ENCODE measurements at regions not wholly inside any gene's neighbourhood (a gene's known extent, or its start where the extent isn't known, plus 50 kb on each side); places are given as distances from the start of the nearest gene placed in this dataset.

DNA sequence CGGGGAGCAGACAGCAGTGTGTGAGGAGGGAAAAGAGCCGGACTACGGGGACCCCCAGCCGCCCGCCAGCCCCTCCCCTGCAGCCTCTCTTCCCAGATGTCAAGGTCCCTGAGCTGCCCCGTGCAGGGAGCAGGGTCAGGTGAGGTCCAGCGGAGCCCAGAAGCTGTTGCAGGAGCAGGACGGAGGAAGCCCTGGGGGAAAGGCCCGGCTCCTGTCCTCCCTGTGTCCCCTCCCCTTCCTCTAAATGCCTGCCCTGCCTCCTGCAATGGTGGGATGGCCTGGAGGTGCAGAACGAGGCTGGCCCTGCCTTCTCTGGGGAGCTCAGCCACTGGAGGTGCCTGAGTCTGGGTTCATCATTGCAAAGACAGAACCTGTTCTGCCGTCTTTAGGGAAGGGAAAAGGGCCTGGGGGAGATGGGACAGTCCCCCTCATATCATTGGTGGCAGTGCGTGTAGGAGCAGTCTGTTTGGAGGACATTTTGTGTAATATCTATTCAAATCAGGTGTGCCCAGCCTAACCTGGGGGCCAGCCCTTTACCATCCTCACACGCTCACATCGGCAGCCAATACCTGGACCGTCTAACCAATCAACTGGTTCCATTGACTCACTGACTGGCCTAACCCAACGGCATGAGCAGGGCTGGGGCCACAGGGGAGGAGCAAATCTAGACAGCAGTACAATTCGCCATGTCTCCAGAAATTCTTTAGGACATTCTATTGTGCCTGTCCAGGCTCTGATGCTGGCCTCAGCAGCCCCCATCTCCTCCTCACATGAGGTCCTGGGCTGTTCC lies 364.1 kb upstream of the SFSWAP start:
- no peak for DNase-seq

DNA sequence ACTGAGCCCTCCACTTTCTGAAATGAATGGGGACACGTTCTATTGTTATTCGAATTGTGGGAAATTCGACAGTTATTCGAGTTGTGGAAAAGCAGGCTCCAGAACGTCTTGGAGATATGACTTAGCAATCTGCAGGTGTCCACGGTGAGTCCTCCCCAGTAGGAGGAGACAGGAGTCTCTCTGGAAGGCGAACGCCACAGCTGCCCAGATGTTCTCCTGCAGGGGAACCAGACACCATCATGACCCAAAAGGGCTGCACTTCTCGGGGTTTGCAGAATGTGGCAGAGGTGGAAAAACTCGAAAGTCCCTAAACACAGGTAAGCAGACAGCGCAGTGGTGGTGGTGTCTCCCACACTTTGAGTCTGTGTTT lies 363.6 kb upstream of the SFSWAP start:
- no peak for DNase-seq

DNA sequence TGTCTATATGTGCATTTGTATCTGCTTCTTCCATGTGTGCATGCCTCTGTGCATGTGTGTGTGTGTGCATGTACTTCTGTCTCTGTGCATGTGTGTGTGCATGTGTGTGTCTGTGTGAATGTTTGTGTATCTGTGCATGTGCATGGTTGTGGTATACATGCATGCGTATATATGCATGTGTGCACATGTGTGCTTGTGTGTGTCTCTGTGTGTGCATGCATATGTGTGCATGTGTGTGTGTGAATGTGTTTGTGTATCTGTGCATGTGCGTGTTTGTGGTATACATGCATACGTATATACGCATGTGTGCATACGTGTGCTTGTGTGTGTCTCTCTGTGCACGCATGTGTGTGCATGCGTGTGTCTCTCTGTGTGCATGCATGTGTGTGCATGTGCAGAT lies 363.2 kb upstream of the SFSWAP start:
- DNase-seq, result no peak

DNA sequence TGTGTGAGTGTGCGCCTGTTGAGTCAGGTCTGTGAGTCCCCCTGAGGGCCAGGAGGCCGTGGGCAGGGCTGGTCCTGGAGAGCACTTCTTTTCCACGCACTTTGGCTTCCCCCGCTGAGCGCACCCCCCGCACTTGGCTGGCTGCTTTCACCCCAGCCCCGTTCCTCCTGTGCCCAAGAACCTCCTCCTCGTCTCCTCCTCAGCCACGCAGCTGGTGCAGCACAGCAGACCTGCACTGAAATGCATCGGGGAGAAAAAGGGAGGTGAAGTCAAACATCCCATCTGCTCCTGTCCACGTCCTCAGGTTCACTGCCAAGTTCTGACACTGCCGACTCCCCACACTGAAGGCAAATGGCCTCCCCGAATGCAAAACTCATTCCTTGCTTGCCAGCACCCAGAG lies 362.7 kb upstream of the SFSWAP start:
- no peak for DNase-seq

DNA sequence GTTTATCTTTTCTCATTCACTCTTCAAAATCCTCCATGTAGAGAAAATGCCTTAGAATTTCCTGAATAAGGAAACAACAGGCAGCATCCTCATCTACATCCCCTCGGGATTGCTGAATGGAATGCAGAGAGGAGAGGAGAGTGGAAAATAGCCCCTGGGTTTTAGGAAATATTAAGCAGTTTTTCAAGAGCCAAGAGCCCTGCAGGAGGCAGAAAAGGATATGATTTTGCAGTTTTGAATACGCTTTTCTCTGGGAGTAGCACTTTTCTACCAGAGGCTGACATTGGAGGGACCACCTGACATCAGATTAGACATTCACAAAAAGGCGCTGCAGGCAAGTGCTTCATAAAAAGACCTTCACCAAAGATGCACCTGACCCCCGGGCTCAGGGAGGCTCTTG lies 362.2 kb upstream of the SFSWAP start:
- no peak for DNase-seq

DNA sequence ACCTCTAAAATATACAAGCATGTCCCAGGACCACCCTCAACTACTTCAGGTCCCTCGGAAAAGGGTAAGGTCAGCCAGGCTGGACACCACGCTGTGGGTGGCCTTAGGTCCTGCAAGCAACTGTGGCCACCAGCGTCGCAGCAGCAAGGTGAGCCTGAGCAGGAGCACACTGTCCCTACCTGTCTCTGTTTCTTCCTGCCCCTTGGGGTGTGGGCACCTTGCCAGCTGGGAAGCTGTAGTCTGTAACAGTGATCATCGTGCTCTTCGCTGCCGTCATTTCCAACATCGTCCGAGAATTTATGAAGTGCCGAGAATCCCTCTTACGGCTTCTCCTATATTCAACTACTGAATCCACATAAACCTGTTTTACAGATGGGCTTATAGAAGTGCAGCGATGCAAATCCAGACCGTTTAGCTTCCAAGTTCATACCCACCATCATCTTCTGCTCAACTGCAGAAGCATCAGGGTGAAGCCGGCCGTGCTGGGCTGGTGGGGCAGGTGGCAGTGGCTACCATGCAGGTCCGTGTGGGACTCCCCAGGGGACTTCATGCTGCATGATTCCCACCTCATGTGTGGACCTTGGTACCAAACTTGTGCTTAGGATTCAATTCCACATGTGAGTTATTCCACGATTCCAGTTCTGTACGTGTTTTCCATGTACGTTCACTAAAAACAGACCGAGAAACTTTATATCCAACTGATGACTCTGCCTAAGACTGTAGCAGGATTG lies 361.3 kb upstream of the SFSWAP start:
- DNase-seq, result no peak

DNA sequence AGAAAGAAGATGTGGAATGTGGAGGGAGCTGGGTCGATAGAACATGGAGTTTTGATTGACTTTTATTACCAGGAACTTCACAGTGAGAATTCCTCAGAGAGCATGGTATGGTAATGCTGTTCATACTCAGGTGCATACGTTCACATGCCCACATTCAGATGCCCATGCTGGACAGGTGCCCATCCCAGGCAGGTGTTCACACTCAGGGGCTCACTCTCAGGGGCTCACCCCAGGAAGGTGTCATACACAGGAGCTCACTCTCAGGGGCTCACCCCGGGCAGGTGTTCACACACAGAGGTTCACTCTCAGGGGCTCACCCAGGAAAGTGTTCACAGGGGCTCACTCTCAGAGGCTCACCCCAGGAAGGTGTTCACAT lies 360.0 kb upstream of the SFSWAP start:
- no peak for DNase-seq

DNA sequence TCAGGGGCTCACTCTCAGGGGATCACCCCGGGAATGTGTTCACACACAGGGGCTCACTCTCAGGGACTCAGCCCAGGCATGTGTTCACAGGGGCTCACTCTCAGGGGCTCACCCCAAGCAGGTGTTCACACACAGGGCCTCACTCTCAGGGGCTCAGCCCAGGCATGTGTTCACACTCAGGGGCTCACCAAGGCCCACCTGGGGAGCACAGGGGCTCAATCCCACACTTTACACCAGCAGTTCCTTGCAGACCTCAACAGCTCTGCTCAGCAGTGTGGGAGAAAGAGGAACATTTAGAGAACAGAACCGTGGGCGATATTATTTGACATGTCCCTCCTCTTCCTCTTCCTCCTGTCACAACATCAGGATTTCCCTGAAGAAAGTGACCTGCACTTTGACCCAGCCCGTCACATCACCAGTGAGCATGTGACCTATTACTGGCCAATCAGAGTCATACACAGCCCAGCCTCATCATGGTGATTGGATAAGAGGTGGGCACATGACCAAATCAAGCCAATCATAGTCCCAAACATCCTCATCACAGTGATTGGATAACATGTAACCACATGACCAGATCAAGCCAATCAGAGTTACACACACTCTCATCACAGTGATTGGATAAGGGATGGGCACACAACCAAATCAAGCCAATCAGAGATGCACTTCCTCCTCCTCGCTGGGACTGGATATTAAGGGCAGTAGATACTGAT lies 359.4 kb upstream of the SFSWAP start:
- no peak for DNase-seq

DNA sequence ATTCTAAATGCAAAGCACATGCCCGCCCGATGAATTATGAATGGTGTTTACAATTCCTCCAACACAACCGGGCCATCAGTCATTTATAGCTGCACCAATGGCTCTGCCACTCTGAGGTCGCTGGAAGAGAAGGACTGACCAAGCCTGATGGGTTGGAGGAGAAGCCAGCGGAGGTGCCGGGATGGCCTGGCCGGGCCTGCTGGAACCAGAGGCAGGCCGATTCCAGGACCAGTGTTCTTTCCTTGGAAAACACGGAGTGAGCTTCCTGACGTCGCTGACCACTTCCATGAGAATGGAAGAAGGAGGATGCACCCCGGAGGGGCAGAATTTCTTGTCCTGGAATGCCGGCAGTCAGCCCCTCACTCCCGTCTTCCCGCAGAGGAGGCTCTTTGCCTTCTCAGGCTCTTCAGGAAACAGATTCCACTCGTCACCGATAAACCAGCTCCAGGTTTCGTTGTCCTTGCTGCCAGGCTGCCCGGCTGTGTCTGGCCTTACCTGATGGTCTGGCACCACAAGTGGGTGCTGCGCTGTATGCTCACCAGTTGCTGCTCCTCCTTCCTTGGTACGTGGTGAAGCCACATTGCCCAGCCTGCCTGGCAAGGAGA lies 358.5 kb upstream of the SFSWAP start:
- DNase-seq, result no peak

DNA sequence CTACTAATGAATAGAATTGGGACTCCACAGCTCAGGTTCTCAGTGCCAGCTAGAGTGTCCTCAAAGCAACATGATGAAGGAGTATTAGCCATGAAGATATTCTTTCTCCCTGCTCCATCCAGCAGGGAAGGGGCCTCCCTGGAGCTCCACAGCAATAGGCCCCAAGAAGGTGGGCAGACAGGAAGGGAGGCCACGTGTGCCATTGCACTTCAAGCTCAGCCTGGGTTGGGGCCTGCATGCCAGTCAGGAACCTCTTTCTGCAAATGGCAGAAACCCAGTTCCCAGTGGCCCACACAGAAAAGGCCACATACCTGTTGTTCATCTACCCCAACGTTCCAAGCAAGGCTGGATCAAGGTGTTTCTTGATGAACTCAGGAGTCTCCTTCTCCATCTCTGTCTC lies 357.5 kb upstream of the SFSWAP start:
- no peak for DNase-seq

DNA sequence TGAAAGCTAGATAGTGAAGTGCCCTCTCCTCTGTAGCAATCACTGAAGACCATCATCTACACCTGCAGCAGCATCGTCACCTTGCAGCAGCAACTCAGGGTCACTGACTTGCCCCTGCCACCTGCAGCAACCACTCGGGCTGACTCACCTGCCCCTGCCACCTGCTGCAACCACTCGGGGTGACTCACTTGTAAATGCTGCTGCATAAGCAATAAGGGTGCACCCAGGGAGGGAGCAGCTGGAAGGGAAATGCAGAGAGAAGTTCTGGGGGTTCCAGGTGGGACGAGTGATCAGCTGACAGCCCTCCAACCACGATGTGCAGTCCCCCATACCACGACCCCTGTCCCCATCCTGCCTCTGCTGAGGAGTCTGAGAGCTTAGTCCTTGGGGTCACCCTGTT lies 357.1 kb upstream of the SFSWAP start:
- no peak for DNase-seq

DNA sequence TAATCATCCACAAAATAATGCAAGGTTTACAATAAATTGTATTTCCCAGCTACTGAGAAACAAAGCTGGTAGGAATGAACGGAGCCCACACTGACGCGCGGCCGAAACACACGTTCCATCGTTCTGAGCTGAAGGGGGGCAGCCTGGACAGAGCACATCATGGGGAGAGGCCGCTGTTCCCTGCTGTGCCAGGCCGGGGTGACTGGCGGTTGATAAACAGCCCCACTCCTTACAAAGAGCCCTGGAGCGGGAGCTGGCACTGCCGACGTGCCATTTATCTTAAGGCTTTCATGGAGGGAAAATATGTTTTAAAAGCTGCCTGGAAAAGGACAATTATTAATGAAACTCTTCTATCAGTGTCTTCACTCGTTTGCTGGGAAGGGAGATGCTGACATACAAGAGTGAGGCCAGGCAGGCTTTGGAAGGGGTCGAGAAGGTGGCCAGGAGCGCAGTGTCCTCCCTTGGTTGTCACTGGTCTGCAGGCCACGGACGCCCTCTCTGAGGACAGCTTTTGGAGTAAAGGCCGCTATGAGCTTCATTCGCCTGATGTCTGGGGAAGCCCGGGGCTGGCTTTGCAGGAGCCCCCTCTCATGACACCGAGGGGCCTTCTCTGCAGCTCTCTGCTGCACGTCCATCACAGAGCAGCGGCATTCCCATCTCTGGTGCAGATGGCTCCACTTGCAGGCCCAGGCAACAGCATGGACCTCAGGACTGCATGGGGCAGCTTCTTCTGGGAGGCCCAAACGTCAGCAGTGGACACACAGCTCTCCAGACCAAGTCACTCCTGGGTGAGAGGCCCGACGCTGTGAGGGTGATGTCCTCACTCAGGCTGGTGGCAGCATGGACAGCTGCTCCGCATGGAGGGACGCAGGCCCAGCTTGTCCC lies 355.3 kb upstream of the SFSWAP start:
- no peak for DNase-seq

DNA sequence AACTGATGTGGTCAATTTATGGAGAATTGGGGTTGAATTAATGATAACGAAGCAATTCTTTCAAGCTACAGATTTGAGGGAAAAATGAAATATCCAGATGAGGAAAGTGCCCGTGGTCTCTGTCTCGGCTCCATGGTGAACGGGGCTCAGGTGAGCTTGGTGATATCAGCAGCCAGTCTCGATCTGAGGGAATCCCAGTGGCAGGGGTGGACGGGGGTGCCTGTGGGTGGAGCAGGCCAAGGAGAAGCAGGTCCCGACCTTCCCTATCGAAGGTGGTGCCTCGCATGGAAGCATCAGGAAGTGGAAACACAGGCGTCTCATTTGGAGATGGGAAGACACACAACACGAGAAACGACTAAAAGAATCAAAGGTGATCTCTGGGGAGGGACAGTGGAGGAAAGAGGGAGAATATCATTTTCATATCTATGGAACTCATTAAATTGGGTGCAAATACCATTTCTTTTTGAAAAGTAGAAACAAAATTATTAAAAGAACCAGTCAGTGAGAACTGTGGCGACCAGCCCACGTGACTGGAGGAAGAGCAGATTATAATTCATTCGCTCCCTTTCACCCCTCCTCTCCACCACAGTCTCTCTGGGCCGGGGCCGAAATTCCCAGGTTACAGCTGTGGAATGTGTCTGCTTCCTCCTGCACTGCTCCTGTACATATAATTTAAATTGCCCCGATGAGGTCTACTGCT lies 354.3 kb upstream of the SFSWAP start:
- DNase-seq, result no peak

DNA sequence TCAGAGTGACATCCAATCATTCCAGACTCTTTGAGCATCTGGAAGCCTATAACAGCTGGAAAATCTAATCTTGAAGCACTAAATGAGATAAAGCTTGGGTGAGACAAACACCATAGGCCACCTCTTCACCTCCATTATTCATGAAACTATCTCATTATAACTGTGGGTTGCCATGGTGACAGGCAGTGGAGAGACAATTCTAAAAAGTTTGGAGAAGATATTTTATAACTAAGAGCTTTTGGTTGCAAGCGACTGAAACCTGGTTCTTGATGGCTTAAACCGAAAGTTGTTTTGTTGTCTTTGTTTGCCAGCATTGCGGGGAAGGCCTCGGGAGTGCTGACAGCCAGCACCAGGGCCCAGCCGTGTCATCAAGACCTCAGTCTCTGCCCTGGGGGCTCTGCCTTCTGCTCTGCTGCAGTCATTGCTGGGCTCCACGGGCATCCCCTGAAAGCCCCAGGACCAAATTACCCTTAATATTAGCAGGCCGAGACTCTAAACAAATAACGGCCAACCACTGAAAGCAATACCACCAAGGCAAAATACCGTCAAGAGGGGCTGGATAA lies 353.6 kb upstream of the SFSWAP start:
- DNase-seq, result no peak

DNA sequence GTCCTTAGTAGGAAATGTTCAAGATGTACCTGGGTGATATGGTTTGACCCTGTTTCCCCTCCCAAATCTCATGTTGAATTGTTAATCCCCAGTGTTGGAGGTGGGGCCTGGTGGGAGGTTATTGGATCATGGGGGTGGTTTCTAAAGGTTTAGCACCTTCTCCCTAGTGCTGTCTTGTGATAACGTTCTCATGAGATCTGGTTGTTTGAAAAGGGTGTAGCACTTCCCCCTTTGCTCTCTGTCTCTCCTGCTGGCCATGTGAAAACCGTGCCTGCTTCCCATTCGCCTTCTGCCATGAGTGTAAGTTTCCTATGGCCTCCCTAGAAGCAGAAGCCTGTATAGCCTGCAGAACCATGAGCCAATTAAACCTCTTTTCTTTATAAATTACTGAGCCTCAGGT lies 353.0 kb upstream of the SFSWAP start:
- DNase-seq, result no peak

DNA sequence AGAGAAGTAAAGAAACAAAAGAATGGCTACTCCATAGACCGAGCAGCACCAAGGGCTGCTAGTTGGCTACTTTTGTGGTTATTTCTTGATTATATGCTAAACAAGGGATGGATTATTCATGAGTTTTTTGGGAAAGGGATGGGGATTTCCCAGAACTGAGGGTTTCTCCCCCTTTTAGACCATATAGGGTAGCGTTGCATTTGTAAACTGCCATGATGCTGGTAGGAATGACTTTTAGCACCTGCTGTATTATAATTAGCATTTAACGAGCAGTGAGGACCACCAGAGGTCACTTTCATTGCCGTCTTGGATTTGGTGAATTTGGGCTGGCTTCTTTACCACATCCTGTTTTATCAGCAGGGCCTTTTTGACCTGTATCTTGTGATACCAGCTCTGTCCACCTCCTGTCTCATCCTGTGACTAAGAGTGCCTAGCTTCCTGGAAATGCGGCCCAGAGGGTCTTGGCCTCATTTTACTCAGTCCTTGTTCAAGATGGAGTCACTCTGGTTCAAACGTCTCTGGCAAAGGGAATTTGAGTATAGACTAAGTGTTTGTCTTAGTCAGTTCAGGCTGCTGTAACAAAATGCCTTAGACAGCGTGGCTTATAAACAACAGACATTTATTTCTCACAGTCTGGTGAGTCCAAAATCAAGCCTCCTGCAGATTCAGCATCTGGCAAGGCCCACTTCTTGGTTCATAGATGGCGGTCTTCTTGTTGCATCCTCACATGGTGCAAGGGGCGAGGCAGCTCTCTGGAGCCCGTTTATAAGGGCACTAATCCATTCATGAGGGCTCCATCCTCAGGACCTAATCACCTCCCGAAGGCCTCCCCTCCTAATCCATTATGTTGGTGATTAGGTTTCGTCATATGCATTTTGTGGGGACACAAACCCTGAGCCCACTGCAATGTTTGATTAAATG lies 348.3 kb upstream of the SFSWAP start:
- no peak for DNase-seq

DNA sequence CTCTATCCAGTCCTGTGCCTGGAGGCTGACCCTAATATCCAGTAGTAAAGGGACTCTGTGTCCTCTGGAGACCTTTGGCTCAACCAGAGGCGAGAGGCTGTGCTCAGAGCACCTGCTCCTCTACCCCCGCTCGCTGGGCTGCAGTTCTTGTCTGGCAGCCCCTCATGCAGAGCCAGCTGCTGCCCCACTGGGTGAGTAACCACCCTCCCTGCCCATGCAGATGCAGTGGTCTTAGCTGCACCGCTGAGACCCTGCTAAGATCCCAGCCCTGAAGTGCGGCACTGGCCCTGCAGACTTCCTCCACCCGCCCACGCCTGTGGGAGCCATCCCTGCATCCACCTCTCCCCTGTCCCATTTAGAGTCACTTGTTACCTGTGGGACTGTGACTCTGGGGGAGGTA lies 347.5 kb upstream of the SFSWAP start:
- DNase-seq, result no peak

DNA sequence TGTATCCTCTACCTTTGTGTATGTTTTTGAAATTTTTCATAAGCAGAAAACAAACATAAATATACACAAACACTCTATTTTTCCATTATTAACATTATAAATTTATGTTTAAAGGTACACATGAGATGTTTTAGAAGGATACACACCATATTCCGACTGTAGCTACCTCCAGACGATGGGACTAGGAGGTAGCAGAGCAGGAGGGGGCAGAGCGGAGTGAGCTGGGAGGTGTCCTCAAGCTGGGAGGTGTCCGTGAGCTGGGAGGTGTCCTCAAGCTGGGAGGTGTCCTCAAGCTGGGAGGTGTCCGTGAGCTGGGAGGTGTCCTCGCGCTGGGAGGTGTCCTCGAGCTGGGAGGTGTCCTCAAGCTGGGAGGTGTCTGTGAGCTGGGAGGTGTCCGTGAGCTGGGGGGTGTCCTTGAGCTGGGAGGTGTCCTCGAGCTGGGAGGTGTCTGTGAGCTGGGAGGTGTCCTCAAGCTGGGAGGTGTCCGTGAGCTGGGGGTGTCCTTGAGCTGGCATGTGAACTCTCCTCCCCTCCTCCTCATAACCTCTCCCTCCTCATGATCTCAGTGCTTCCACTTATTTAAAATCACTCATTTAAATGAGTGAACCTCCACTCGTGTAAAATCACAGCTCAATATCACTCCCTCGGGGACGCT lies 346.9 kb upstream of the SFSWAP start:
- DNase-seq, result no peak

DNA sequence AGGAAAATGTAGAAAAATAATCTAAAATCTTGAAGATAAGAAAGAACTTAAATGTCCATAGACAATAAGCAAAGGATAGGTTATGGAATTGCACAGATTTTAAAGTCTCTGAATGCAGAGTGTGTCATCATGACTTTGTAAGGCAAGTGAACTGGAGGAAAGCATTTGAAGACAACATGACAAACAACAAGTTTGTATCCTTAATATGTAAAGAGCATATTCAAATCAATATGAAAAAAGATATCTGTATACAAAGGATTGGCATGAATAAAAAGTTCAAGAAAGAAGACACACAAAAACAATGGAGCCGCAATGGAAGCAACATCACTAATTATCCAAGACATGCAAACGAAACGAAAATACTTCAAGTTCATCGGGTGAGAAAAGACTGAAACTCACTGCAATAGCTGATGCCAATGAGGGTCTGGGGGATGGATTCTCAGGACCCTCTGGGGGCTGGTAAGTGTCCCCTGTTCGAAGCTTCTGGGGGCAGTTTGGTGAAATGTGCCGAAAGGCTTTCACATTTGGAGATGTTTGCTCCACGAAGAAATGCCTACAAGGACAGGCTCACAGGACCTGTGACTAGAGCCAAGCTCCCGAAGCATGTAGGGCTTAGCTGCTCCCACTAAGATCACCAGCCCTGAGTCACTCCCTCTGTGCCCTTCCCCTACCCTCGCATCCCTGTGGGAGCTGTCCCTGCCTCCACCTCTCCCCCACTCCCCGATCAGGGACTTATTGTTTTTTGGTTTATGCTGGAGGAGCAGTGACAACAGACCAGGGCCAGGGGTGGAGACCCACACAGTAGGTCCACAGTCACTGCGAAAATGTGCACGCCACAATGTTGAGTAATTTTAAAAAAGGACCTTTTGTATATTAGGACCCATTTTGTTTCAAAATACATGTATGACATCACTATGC lies 345.7 kb upstream of the SFSWAP start:
- DNase-seq, result no peak

All from activated CD4-positive, alpha-beta T cell treated with anti-CD3 and anti-CD28 coated beads, Interleukin-2, amount 50 U/mL, for 16 hours (primary cell).